Dermis blood vessel endothelial cell (primary cell): ENCODE measurements at regions not wholly inside any gene's neighbourhood (a gene's known extent, or its start where the extent isn't known, plus 50 kb on each side); places are given as distances from the start of the nearest gene placed in this dataset.
"Not testable (repeated sequence)": the region's sequence is repeated elsewhere in the genome, so short reads cannot be mapped to it uniquely, and the experiment has no call there.

Source experiments
- DNase-seq: peaks from one replicate; pipeline ENCODE4 v3.0.0; 2010

GRCh38 chr2:128512379-128513115 is 193.9 kb upstream of the HS6ST1 start:
- no peak for DNase-seq

GRCh38 chr2:128513116-128513960 is 194.7 kb upstream of the HS6ST1 start:
- DNase-seq = no peak

GRCh38 chr2:128513961-128514283 is 195.3 kb upstream of the HS6ST1 start:
- no peak for DNase-seq

GRCh38 chr2:128514555-128514955 is 195.9 kb upstream of the HS6ST1 start:
- DNase-seq = no peak

GRCh38 chr2:128516938-128517337 is 198.3 kb upstream of the HS6ST1 start:
- no peak for DNase-seq

GRCh38 chr2:128519028-128519427 is 200.4 kb upstream of the HS6ST1 start:
- not testable (repeated sequence) for DNase-seq

GRCh38 chr2:128519517-128520215 is 201.0 kb upstream of the HS6ST1 start:
- no peak for DNase-seq

- no peak for DNase-seq
Measured at GRCh38 chr2:128520340-128520739, 201.7 kb upstream of the HS6ST1 start.

GRCh38 chr2:128520791-128521190 is 202.1 kb upstream of the HS6ST1 start:
- DNase-seq = no peak

- DNase-seq = no peak
Measured at GRCh38 chr2:128521482-128521881, 202.8 kb upstream of the HS6ST1 start.

GRCh38 chr2:128522829-128523228 is 204.2 kb upstream of the HS6ST1 start:
- DNase-seq = no peak

- no peak for DNase-seq
Measured at GRCh38 chr2:128523457-128523856, 204.8 kb upstream of the HS6ST1 start.

GRCh38 chr2:128524183-128524582 is 205.5 kb upstream of the HS6ST1 start:
- DNase-seq = peak; percentile 49

GRCh38 chr2:128525653-128526052 is 207.0 kb upstream of the HS6ST1 start:
- DNase-seq = no peak

- DNase-seq = no peak
Measured at GRCh38 chr2:128526455-128526976, 207.8 kb upstream of the HS6ST1 start.

GRCh38 chr2:128528133-128528532 is 209.5 kb upstream of the HS6ST1 start:
- DNase-seq = no peak

- DNase-seq = no peak
Measured at GRCh38 chr2:128530025-128530573, 211.4 kb upstream of the HS6ST1 start.

GRCh38 chr2:128531856-128532255 is 213.2 kb upstream of the HS6ST1 start:
- peak; percentile 37 for DNase-seq

GRCh38 chr2:128533101-128533500 is 214.4 kb upstream of the HS6ST1 start:
- DNase-seq = no peak

GRCh38 chr2:128534688-128535392 is 216.2 kb upstream of the HS6ST1 start:
- no peak for DNase-seq

- peak; percentile 36 for DNase-seq
Measured at GRCh38 chr2:128535953-128536352, 217.3 kb upstream of the HS6ST1 start.

- peak; percentile 34 for DNase-seq
Measured at GRCh38 chr2:128536925-128537620, 218.4 kb upstream of the HS6ST1 start.
